Endothelial cell of umbilical vein (primary cell): ENCODE measurements at regions not wholly inside any gene's neighbourhood (a gene's known extent, or its start where the extent isn't known, plus 50 kb on each side); places are given as distances from the start of the nearest gene placed in this dataset.

Experiments used
- BruUV-seq: library from RNA; stranded (reverse); fragments of 400-500 nt; replicated peaks from 2 replicates; lab custom pipeline; 2021; lab: Mats Ljungman, UMichigan
- CTCF ChIA-PET: fragments of 300-600, 350-600 bp; sonication (Branson Sonifier 250); formaldehyde crosslinking; loops from one replicate; lab custom pipeline; 2021; ENCODE audit warnings: antibody characterized with exemption, inconsistent platforms; lab: Charles Lee
- POLR2A ChIA-PET: fragments of 300-600, 350-600 bp; sonication (Branson Sonifier 250); formaldehyde crosslinking; loops from one replicate; lab custom pipeline; 2021; ENCODE audit warnings: antibody characterized with exemption, inconsistent platforms; lab: Charles Lee
- DNase-seq: peaks from one replicate; pipeline ENCODE4 v3.0.0-alpha.2; 2011; ENCODE audit warnings: low read depth, low spot score
- FAIRE-seq: peaks from 2 replicates; lab custom pipeline; 2011; peaks lifted over from hg19 to GRCh38; lab: Jason Lieb, UNC
- H2AFZ ChIP-seq: 2 replicates; pipeline ENCODE4 v1.6.0; 2012; ENCODE audit warnings: low read depth, low read length, control low read depth, inconsistent platforms
- H3K27ac ChIP-seq: 2 replicates; pipeline ENCODE4 v1.5.1; 2011; ENCODE audit warnings: low read depth, mild to moderate bottlenecking, control low read depth, low read length, moderate library complexity; ENCODE audit not compliant: insufficient read depth
- H3K27me3 ChIP-seq, 2 experiments: 2 replicates each; pipeline versions ENCODE4 v1.6.0 to v1.6.1; 2011; ENCODE audit warnings: low read length in 2 of 2, mixed read lengths in 1 of 2; ENCODE audit not compliant: control insufficient read depth in 2 of 2, insufficient read depth in 2 of 2
- H3K36me3 ChIP-seq, 2 experiments: 2 replicates in 1 of 2; 3 replicates in 1 of 2; pipeline ENCODE4 v1.5.1; 2011; ENCODE audit warnings: low read length in 2 of 2, mild to moderate bottlenecking in 1 of 2, moderate library complexity in 1 of 2; ENCODE audit not compliant: control insufficient read depth in 2 of 2, insufficient read depth in 2 of 2; ENCODE audit errors: extremely low read depth in 1 of 2
- H3K4me1 ChIP-seq: 3 replicates; pipeline ENCODE4 v1.5.1; 2011; ENCODE audit warnings: mild to moderate bottlenecking, low read length; ENCODE audit not compliant: control insufficient read depth, insufficient read depth; ENCODE audit errors: extremely low read depth
- H3K4me2 ChIP-seq: 2 replicates; pipeline ENCODE4 v1.6.1; 2011; ENCODE audit warnings: low read length, control low read depth, mixed read lengths; ENCODE audit not compliant: insufficient read depth
- H3K4me3 ChIP-seq, 3 experiments: fragments of 200-600 bp in 1 of 3; sonication (generic), shearing (Covaris generic) in 1 of 3; replicated peaks in 1 of 3; 2 replicates each; pipeline ENCODE4 v1.5.1; 2011 to 2016; ENCODE audit warnings: control low read depth in 3 of 3, low read length in 3 of 3, mild to moderate bottlenecking in 2 of 3, inconsistent platforms in 1 of 3, low read depth in 1 of 3, moderate library complexity in 1 of 3; ENCODE audit not compliant: insufficient read depth in 1 of 3
- H3K79me2 ChIP-seq: 2 replicates; pipeline ENCODE4 v1.6.0; 2012; ENCODE audit warnings: low read length, inconsistent platforms; ENCODE audit not compliant: control insufficient read depth, insufficient read depth
- H3K9ac ChIP-seq: replicated peaks from 2 replicates; pipeline ENCODE3; 2011; ENCODE audit warnings: low read length, control low read depth; ENCODE audit not compliant: insufficient read depth; ENCODE audit errors: extremely low read depth
- H3K9me1 ChIP-seq: replicated peaks from 3 replicates; pipeline ENCODE4 v1.6.0; 2011; ENCODE audit warnings: mild to moderate bottlenecking, low read length; ENCODE audit not compliant: control insufficient read depth, insufficient read depth; ENCODE audit errors: extremely low read depth
- H3K9me3 ChIP-seq: replicated peaks from 2 replicates; pipeline ENCODE4 v1.5.1; 2012; ENCODE audit warnings: low read length, inconsistent platforms; ENCODE audit not compliant: control insufficient read depth, insufficient read depth
- H4K20me1 ChIP-seq: replicated peaks from 2 replicates; pipeline ENCODE3; 2011; ENCODE audit warnings: mild to moderate bottlenecking, low read length; ENCODE audit not compliant: control insufficient read depth, insufficient read depth; ENCODE audit errors: extremely low read depth
- CTCF ChIP-seq, 2 donors: IDR thresholded peaks; 1 replicate in 1 of 2; 2 replicates in 1 of 2; pipeline ENCODE4 v1.5.1; 2011; ENCODE audit warnings: low read length in 2 of 2, mild to moderate bottlenecking in 2 of 2, moderate library complexity in 2 of 2, control low read depth in 1 of 2, inconsistent platforms in 1 of 2, low read depth in 1 of 2; ENCODE audit not compliant: insufficient read depth in 1 of 2; ENCODE audit errors: extremely low read depth in 1 of 2
- EZH2 ChIP-seq: IDR thresholded peaks from 2 replicates; pipeline ENCODE4 v1.6.1; 2012; ENCODE audit warnings: borderline replicate concordance, low read depth, mild to moderate bottlenecking, moderate library complexity, low read length, inconsistent platforms; ENCODE audit not compliant: severe bottlenecking
- MAX ChIP-seq: IDR thresholded peaks from 2 replicates; pipeline ENCODE4 v1.6.1; 2011; ENCODE audit not compliant: insufficient read depth, insufficient read length
- MYC ChIP-seq: IDR thresholded peaks from one replicate; pipeline ENCODE4 v1.6.1; 2011; ENCODE audit warnings: mild to moderate bottlenecking, low read depth, low read length
- POLR2AphosphoS5 ChIP-seq: IDR thresholded peaks from 2 replicates; pipeline ENCODE4 v1.6.1; 2012; ENCODE audit warnings: low read depth, mild to moderate bottlenecking, control low read depth, low read length, moderate library complexity; ENCODE audit not compliant: insufficient read depth
- dilution Hi-C: fragments of 300-500 bp; cut with MboI; formaldehyde crosslinking; loops from one replicate; pipeline ENCODE4 v1.15.0; 2019; ENCODE audit warnings: low sequenced_read_pairs; ENCODE audit not compliant: extremely low pct_ligation_motif_present
- intact Hi-C: fragments of 100-400 bp; cut with micrococcal nuclease; formaldehyde crosslinking; loops from one replicate; pipeline ENCODE4 v1.10.0; 2022

GRCh38 chr9:135294836-135295235 is 184.7 kb upstream of the PPP1R26 start:
- no peak for DNase-seq
- TF ChIP-seq CTCF (IDR thresholded peaks at IDR 0.05; ENCODE audit: extremely low read depth in 1 of 2, insufficient read depth in 1 of 2, low read depth in 1 of 2, low read length in 2 of 2) = no peak
- TF ChIP-seq EZH2 = no peak
- no peak for TF ChIP-seq POLR2AphosphoS5
- no peak for TF ChIP-seq MYC
- TF ChIP-seq MAX = no peak
- H3K27ac ChIP-seq = no peak overlapping the region
- H2AFZ ChIP-seq = no peak overlapping the region
- H4K20me1 ChIP-seq = no peaks in the 10 kb centered on the region
- no peaks in the 10 kb centered on the region for H3K4me1 ChIP-seq
- no TSS peak for BruUV-seq
- H3K27me3 ChIP-seq = no peaks in the 10 kb centered on the region
- H3K4me2 ChIP-seq = no peak overlapping the region
- ChIA-PET CTCF (no interaction called here), POLR2A (no interaction called here)
- no peaks in the 10 kb centered on the region for H3K9me1 ChIP-seq
- no peaks in the 10 kb centered on the region for H3K79me2 ChIP-seq
- H3K4me3 ChIP-seq = no peak overlapping the region
- FAIRE-seq = no peak
- intact Hi-C loops = no loop called here
- no peaks in the 10 kb centered on the region for H3K9me3 ChIP-seq
- H3K36me3 ChIP-seq = no peaks in the 10 kb centered on the region
- no peak overlapping the region for H3K9ac ChIP-seq
- dilution Hi-C loops = no loop called here
